ENCODE measurements at regions not wholly inside any gene's neighbourhood (a gene's known extent, or its start where the extent isn't known, plus 50 kb on each side); places are given as distances from the start of the nearest gene placed in this dataset.

DNA sequence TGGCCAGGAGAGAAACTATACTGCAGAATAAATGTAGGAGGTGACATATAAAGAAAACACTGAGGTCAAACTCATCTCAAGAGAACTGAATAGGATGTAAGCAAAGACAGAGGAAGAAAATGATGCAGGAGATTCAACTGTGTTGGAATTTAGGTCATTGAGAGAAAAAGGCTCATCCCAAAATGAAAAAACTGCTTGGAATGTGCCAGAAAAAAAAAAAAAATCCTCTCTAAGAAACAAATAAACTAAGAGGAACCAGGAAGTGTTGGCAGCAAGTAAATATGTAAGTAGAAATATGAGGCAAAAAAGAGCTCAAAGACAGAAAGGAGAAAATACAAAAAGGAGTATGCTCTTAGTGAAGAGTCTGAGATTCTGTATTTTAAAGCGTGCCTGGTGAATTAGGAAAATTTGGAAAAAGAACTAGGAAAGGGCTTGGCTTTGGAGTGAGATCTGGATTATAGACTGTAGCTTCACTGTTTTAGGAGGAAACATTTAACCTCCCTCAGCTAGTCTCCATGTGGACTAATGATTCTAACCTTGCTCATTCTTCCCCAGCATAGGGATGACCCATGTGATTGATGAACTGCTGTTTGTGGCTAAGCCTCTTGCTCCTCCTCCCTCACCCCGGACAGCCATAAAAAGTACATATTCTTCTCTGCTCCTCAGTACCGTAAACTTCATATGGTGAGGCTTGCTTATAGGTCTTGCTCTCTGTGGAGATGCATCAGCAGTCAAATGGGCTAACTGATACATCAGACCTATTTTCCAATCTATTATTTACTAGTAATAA lies 185.6 kb upstream of the POU5F2 start:
- no peak for TF ChIP-seq EZH2 (IDR thresholded peaks at IDR 0.05; ENCODE audit: borderline replicate concordance, control insufficient read depth, low read depth, low read length)
- TF ChIP-seq BMI1 (IDR thresholded peaks at IDR 0.05; ENCODE audit: borderline replicate concordance) = no peak
- TF ChIP-seq, protein P1, sequence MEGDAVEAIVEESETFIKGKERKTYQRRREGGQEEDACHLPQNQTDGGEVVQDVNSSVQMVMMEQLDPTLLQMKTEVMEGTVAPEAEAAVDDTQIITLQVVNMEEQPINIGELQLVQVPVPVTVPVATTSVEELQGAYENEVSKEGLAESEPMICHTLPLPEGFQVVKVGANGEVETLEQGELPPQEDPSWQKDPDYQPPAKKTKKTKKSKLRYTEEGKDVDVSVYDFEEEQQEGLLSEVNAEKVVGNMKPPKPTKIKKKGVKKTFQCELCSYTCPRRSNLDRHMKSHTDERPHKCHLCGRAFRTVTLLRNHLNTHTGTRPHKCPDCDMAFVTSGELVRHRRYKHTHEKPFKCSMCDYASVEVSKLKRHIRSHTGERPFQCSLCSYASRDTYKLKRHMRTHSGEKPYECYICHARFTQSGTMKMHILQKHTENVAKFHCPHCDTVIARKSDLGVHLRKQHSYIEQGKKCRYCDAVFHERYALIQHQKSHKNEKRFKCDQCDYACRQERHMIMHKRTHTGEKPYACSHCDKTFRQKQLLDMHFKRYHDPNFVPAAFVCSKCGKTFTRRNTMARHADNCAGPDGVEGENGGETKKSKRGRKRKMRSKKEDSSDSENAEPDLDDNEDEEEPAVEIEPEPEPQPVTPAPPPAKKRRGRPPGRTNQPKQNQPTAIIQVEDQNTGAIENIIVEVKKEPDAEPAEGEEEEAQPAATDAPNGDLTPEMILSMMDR (IDR thresholded peaks at IDR 0.05 in 2 of 3, conservative IDR thresholded peaks at IDR 0.05 in 1 of 3; ENCODE audit: control insufficient read depth in 2 of 3, extremely low read depth in 1 of 3, insufficient read depth in 1 of 3, low read depth in 3 of 3, low read length in 3 of 3) = no peak
- no peak for TF ChIP-seq ZBED1 (IDR thresholded peaks at IDR 0.05; ENCODE audit: borderline replicate concordance)
- TF ChIP-seq POLR2A (IDR thresholded peaks at IDR 0.05; ENCODE audit: low read depth, low read length) = no peak
- TF ChIP-seq, protein P2, sequence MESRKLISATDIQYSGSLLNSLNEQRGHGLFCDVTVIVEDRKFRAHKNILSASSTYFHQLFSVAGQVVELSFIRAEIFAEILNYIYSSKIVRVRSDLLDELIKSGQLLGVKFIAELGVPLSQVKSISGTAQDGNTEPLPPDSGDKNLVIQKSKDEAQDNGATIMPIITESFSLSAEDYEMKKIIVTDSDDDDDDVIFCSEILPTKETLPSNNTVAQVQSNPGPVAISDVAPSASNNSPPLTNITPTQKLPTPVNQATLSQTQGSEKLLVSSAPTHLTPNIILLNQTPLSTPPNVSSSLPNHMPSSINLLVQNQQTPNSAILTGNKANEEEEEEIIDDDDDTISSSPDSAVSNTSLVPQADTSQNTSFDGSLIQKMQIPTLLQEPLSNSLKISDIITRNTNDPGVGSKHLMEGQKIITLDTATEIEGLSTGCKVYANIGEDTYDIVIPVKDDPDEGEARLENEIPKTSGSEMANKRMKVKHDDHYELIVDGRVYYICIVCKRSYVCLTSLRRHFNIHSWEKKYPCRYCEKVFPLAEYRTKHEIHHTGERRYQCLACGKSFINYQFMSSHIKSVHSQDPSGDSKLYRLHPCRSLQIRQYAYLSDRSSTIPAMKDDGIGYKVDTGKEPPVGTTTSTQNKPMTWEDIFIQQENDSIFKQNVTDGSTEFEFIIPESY (IDR thresholded peaks at IDR 0.05) = no peak

Measured in GM12878 (cell line).